ENCODE measurements at regions not wholly inside any gene's neighbourhood (a gene's known extent, or its start where the extent isn't known, plus 50 kb on each side); places are given as distances from the start of the nearest gene placed in this dataset.

GRCh38 chr9:130779153-130779855 is 55.8 kb upstream of the ABL1 start:
- intact Hi-C loops (cut with DNase I), result loop anchor here in 1 of 2 donors (10.0 kb wide), 1 partner anchor 155 kb away; the partner anchor contains the start of gene FIBCD1
- no peak for DNase-seq (ENCODE audit: low spot score)

GRCh38 chr9:130780415-130780814 is 54.6 kb upstream of the ABL1 start:
- no peak for DNase-seq (ENCODE audit: low spot score)
- intact Hi-C loops (cut with DNase I), result loop anchor here in 1 of 2 donors (5.0 kb wide), 1 partner anchor 77 kb away; no protein-coding TSS in a partner anchor

- intact Hi-C loops (cut with DNase I), result loop anchor here in 1 of 2 donors (5.0 kb wide), 1 partner anchor 76 kb away; no protein-coding TSS in a partner anchor
- DNase-seq (ENCODE audit: low spot score), result peak; percentile 85
Observed at GRCh38 chr9:130780865-130781504, 54.1 kb upstream of the ABL1 start.

GRCh38 chr9:130781569-130781968 is 53.5 kb upstream of the ABL1 start:
- intact Hi-C loops (cut with DNase I), result loop anchor here in 1 of 2 donors (5.0 kb wide), 1 partner anchor 76 kb away; no protein-coding TSS in a partner anchor
- no peak for DNase-seq (ENCODE audit: low spot score)

GRCh38 chr9:130782886-130783530 is 52.0 kb upstream of the ABL1 start:
- DNase-seq (ENCODE audit: low spot score), result no peak
- intact Hi-C loops (cut with DNase I), result loop anchor here in 1 of 2 donors (5.0 kb wide), 1 partner anchor 74 kb away; no protein-coding TSS in a partner anchor

- no peak for DNase-seq (ENCODE audit: low spot score)
- intact Hi-C loops (cut with DNase I), result no loop called here
Observed at GRCh38 chr9:130785053-130785452, 50.0 kb upstream of the ABL1 start.

Measured in posterior vena cava (tissue), 2 donors.